Uterus (tissue), 3 donors: ENCODE measurements at regions not wholly inside any gene's neighbourhood (a gene's known extent, or its start where the extent isn't known, plus 50 kb on each side); places are given as distances from the start of the nearest gene placed in this dataset.

ENCODE experiments used
- DNase-seq, 2 donors: peaks; one replicate each; pipeline ENCODE4 v3.0.0-alpha.2; 2019 to 2020
- H3K27ac ChIP-seq, 2 donors: fragments of 200-600 bp; sonication (generic); 1 replicate in 1 of 2; 2 replicates in 1 of 2; pipeline ENCODE4 v1.5.1; 2016 to 2018
- H3K27me3 ChIP-seq, 2 donors: fragments of 200-600 bp; sonication (generic); one replicate each; pipeline ENCODE4 v1.5.1; 2018 to 2019; ENCODE audit warnings: control low read depth in 1 of 2
- H3K36me3 ChIP-seq, 2 donors: fragments of 200-600 bp; sonication (generic); one replicate each; pipeline ENCODE4 v1.5.1; 2019; ENCODE audit warnings: control low read depth in 1 of 2
- H3K4me1 ChIP-seq, 2 donors: fragments of 200-600 bp; sonication (generic); one replicate each; pipeline ENCODE4 v1.5.1; 2018 to 2019; ENCODE audit warnings: control low read depth in 1 of 2
- H3K4me3 ChIP-seq, 2 donors: fragments of 200-600 bp; sonication (generic); 1 replicate in 1 of 2; 2 replicates in 1 of 2; pipeline ENCODE4 v1.5.1; 2018 to 2019; ENCODE audit warnings: mild to moderate bottlenecking in 1 of 2
- H3K9me3 ChIP-seq, 2 donors: fragments of 200-600 bp; sonication (generic); one replicate each; pipeline ENCODE4 v1.5.1; 2019; ENCODE audit warnings: control low read depth in 1 of 2
- POLR2A ChIP-seq, 2 donors: fragments of 450-650 bp; IDR thresholded peaks; one replicate each; pipeline ENCODE4 v1.6.1; 2016; ENCODE audit warnings: antibody characterized with exemption in 2 of 2, mild to moderate bottlenecking in 1 of 2, moderate library complexity in 1 of 2
- intact Hi-C: fragments of 100-400 bp; cut with DNase I; formaldehyde crosslinking; loops from one replicate; pipeline ENCODE4 v1.15.1; 2023; ENCODE audit warnings: low total_unique reads
- TF ChIP-seq, protein P1 (sequence below), 4 experiments: fragments of 200-600 bp in 2 of 4; fragments of 450-650 bp in 2 of 4; sonication (generic) in 2 of 4; IDR thresholded peaks; one replicate each; pipeline ENCODE4 v1.5.1; 2016 to 2019; ENCODE audit warnings: antibody characterized with exemption in 4 of 4, mild to moderate bottlenecking in 2 of 4, moderate library complexity in 1 of 4
- donor health status: DM: yes; HTN: yes; CAD: no.

- no peaks in the 10 kb centered on the region for H3K36me3 ChIP-seq
Measured at GRCh38 chr5:4114452-4114851, 518.8 kb downstream of the IRX1 start.

GRCh38 chr5:4116834-4117233 is 521.2 kb downstream of the IRX1 start:
- Histone ChIP-seq H3K27me3 (no peaks in the 10 kb centered on the region), H3K4me3 (no peak overlapping the region), H3K36me3 (no peaks in the 10 kb centered on the region), H3K9me3 (no peaks in the 10 kb centered on the region), H3K4me1 (no peaks in the 10 kb centered on the region), H3K27ac (no peak overlapping the region)
- no peak for DNase-seq
- TF ChIP-seq, protein P1, sequence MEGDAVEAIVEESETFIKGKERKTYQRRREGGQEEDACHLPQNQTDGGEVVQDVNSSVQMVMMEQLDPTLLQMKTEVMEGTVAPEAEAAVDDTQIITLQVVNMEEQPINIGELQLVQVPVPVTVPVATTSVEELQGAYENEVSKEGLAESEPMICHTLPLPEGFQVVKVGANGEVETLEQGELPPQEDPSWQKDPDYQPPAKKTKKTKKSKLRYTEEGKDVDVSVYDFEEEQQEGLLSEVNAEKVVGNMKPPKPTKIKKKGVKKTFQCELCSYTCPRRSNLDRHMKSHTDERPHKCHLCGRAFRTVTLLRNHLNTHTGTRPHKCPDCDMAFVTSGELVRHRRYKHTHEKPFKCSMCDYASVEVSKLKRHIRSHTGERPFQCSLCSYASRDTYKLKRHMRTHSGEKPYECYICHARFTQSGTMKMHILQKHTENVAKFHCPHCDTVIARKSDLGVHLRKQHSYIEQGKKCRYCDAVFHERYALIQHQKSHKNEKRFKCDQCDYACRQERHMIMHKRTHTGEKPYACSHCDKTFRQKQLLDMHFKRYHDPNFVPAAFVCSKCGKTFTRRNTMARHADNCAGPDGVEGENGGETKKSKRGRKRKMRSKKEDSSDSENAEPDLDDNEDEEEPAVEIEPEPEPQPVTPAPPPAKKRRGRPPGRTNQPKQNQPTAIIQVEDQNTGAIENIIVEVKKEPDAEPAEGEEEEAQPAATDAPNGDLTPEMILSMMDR (IDR thresholded peaks at IDR 0.05), result no peak
- TF ChIP-seq POLR2A (IDR thresholded peaks at IDR 0.05), result no peak
- intact Hi-C loops, result no loop called here

More at GRCh38 chr5:4114452-4114851, 518.8 kb downstream of the IRX1 start:
- Histone ChIP-seq H3K4me1 (no peaks in the 10 kb centered on the region), H3K9me3 (no peaks in the 10 kb centered on the region), H3K27ac (no peak overlapping the region), H3K4me3 (no peak overlapping the region), H3K27me3 (no peaks in the 10 kb centered on the region)
- DNase-seq, result no peak
- intact Hi-C loops, result no loop called here
- no peak for TF ChIP-seq POLR2A (IDR thresholded peaks at IDR 0.05)
- TF ChIP-seq, protein P1 (IDR thresholded peaks at IDR 0.05), result no peak

GRCh38 chr5:4124221-4124970 is 528.8 kb downstream of the IRX1 start:
- H3K9me3 ChIP-seq, result no peaks in the 10 kb centered on the region
- intact Hi-C loops, result no loop called here
- DNase-seq, result no peak

GRCh38 chr5:4128994-4129393 is 533.4 kb downstream of the IRX1 start:
- no peaks in the 10 kb centered on the region for H3K4me1 ChIP-seq
- intact Hi-C loops, result no loop called here
- TF ChIP-seq, protein P1 (IDR thresholded peaks at IDR 0.05), result no peak
- no peak for TF ChIP-seq POLR2A (IDR thresholded peaks at IDR 0.05)
- H3K27ac ChIP-seq, result no peak overlapping the region
- H3K4me3 ChIP-seq, result no peak overlapping the region
- H3K9me3 ChIP-seq, result no peaks in the 10 kb centered on the region
- H3K27me3 ChIP-seq, result no peaks in the 10 kb centered on the region
- DNase-seq, result no peak
- no peaks in the 10 kb centered on the region for H3K36me3 ChIP-seq

More at GRCh38 chr5:4124221-4124970, 528.8 kb downstream of the IRX1 start:
- no peaks in the 10 kb centered on the region for H3K36me3 ChIP-seq
- TF ChIP-seq, protein P1 (IDR thresholded peaks at IDR 0.05), result no peak
- TF ChIP-seq POLR2A (IDR thresholded peaks at IDR 0.05), result no peak
- H3K4me3 ChIP-seq, result no peak overlapping the region
- no peak overlapping the region for H3K27ac ChIP-seq
- H3K27me3 ChIP-seq, result no peaks in the 10 kb centered on the region
- H3K4me1 ChIP-seq, result no peaks in the 10 kb centered on the region

GRCh38 chr5:4129523-4129922 is 533.9 kb downstream of the IRX1 start:
- intact Hi-C loops, result no loop called here
- H3K9me3 ChIP-seq, result no peaks in the 10 kb centered on the region
- TF ChIP-seq, protein P1 (IDR thresholded peaks at IDR 0.05), result no peak
- no peak for TF ChIP-seq POLR2A (IDR thresholded peaks at IDR 0.05)

More at GRCh38 chr5:4129523-4129922, 533.9 kb downstream of the IRX1 start:
- H3K27me3 ChIP-seq, result no peaks in the 10 kb centered on the region
- no peaks in the 10 kb centered on the region for H3K36me3 ChIP-seq
- no peak for DNase-seq
- H3K4me1 ChIP-seq, result no peaks in the 10 kb centered on the region
- no peak overlapping the region for H3K27ac ChIP-seq
- H3K4me3 ChIP-seq, result no peak overlapping the region
